Brain microvascular endothelial cell (primary cell): ENCODE measurements at regions not wholly inside any gene's neighbourhood (a gene's known extent, or its start where the extent isn't known, plus 50 kb on each side); places are given as distances from the start of the nearest gene placed in this dataset.

Experiments used
- DNase-seq: peaks from one replicate; pipeline ENCODE4 v3.0.0-alpha.2; 2020
- H3K27ac ChIP-seq: fragments of 250-450 bp; sonication (Bioruptor Pico); 2 replicates; pipeline ENCODE4 v1.5.1; 2020; ENCODE audit warnings: mild to moderate bottlenecking, moderate library complexity
- H3K27me3 ChIP-seq: fragments of 250-450 bp; sonication (Bioruptor Pico); replicated peaks from 2 replicates; pipeline ENCODE4 v1.5.1; 2020; ENCODE audit warnings: mild to moderate bottlenecking
- H3K36me3 ChIP-seq: fragments of 250-450 bp; sonication (Bioruptor Pico); replicated peaks from 2 replicates; pipeline ENCODE4 v1.5.1; 2020; ENCODE audit warnings: mild to moderate bottlenecking
- H3K4me3 ChIP-seq: 2 replicates; pipeline ENCODE4 v1.5.1; 2011; ENCODE audit warnings: low read depth, mild to moderate bottlenecking, control low read depth, low read length, moderate library complexity
- in situ Hi-C: cut with HindIII; loops from 2 replicates; pipeline ENCODE4 v1.10.0; 2017; ENCODE audit warnings: low sequenced_read_pairs, low pct_ligation_motif_present
- TF ChIP-seq, protein P1 (sequence below): IDR thresholded peaks from 2 replicates; pipeline ENCODE4 v1.5.1; 2011; ENCODE audit warnings: low read depth, mild to moderate bottlenecking, moderate library complexity, low read length, control low read depth, inconsistent platforms; ENCODE audit errors: missing control alignments

DNA sequence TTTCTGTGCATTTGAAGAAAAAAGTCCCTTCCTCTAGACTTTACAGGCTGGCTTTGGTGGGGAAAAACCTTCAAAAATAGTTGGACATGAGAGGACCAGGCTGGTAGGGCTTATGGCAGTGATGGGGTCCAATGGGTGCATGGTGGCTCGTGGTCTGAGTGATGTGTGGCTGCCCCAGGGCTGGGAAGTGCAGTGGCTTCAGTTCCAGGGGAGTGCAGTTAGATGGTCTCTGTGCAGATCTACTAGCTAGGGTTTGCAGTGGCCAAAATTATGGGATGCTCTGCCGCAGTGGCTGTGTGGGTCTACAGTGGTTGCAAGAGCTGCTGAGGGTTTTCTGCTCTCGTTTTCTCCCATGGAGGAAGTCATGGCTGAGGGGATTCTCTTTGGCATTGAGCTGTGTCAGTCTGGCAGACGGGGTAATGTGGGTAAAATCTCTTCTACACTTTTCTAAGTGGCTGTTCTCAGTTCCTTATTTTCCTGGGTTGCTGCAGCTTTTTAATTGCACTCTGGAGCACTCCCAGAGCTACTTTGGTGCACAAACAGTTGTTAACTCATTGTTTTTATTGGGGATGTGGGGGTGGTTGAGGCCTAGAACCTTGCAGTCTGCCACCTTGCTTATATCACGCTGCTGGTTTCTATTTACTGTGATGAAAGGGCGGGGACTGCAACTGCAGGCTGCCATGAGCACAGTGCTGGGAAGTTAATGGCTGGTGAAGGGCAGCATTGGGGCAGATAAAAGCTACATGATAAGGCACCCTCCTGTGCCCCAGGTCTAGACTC, 1324.6 kb downstream of the NSUN3 start:
- Histone ChIP-seq H3K27me3 (no peaks in the 10 kb centered on the region), H3K27ac (no peak overlapping the region), H3K4me3 (no peak overlapping the region), H3K36me3 (no peaks in the 10 kb centered on the region)
- in situ Hi-C loops = no loop called here
- TF ChIP-seq, protein P1, sequence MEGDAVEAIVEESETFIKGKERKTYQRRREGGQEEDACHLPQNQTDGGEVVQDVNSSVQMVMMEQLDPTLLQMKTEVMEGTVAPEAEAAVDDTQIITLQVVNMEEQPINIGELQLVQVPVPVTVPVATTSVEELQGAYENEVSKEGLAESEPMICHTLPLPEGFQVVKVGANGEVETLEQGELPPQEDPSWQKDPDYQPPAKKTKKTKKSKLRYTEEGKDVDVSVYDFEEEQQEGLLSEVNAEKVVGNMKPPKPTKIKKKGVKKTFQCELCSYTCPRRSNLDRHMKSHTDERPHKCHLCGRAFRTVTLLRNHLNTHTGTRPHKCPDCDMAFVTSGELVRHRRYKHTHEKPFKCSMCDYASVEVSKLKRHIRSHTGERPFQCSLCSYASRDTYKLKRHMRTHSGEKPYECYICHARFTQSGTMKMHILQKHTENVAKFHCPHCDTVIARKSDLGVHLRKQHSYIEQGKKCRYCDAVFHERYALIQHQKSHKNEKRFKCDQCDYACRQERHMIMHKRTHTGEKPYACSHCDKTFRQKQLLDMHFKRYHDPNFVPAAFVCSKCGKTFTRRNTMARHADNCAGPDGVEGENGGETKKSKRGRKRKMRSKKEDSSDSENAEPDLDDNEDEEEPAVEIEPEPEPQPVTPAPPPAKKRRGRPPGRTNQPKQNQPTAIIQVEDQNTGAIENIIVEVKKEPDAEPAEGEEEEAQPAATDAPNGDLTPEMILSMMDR = no peak
- DNase-seq = no peak

DNA sequence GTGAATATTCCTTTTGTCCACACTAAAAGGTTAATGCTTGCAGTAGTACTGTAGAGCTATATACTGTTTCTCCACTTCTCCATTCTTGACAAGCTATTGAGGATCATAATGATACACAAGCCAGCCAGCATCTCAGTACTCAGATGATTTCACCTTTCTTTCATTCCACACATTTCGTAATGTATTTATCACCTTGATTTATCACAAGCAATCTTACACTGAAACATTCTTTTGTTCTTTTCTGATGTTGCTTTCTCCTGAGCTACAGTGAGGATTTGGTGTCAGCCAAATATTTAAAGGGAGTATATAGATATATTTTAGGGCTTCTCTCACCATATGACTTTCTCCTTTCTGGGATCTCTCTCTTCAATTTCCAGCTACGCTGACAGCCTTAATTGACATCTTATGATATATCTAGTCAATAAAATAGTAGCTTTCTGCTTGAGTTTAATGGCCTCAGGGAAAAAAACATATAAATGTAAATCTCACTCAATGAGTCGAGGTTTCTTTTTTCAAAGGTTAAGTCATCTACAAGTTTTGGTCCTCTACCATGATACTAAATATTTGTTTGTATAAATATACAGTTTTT, 1327.0 kb downstream of the NSUN3 start:
- no peak overlapping the region for H3K4me3 ChIP-seq
- H3K27ac ChIP-seq = no peak overlapping the region
- in situ Hi-C loops = no loop called here
- no peaks in the 10 kb centered on the region for H3K36me3 ChIP-seq
- no peak for DNase-seq
- H3K27me3 ChIP-seq = no peaks in the 10 kb centered on the region
- TF ChIP-seq, protein P1 = no peak

DNA sequence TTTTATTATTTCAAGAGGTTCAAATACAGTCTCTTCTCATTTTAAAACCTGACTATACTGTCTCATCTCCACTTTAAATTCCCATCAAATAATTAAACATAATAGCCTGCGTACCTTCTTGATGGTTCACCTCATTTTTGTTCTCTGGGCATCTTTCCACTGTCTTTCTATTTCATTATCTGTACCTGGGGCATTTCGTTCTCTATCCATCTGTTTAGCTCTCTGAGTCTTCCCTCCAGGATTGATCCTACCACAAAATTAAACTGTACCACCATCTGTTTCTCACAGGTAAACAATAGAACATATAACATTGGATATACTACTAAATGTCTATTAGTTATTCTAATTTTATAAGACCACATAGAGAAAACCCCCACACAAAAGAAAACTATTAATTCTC, 1331.4 kb downstream of the NSUN3 start:
- TF ChIP-seq, protein P1 = no peak
- H3K27me3 ChIP-seq = no peaks in the 10 kb centered on the region
- in situ Hi-C loops = no loop called here
- no peak overlapping the region for H3K4me3 ChIP-seq
- H3K36me3 ChIP-seq = no peaks in the 10 kb centered on the region
- no peak overlapping the region for H3K27ac ChIP-seq
- DNase-seq = no peak

DNA sequence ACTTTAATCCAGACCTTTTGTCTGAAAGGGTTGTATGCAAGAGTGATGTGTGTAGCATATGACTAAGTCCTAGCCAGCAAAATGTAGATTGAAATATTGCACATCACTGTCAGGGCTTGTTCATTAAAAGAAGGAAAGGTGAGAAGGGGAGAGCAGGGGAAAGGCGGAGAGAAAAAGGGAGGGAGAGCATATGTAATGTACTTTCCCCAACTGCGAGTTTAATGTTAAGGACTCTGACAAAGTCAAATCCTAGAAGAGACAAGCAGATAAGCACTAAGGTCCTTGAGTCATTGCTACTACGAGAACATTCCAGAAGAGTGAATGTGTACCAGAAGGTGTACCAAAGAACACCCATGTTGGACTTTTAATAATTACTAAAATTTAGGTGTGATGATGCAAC, 1336.7 kb downstream of the NSUN3 start:
- Histone ChIP-seq H3K4me3 (no peak overlapping the region), H3K27ac (no peak overlapping the region), H3K27me3 (no peaks in the 10 kb centered on the region), H3K36me3 (no peaks in the 10 kb centered on the region)
- in situ Hi-C loops = no loop called here
- TF ChIP-seq, protein P1 = no peak
- no peak for DNase-seq

DNA sequence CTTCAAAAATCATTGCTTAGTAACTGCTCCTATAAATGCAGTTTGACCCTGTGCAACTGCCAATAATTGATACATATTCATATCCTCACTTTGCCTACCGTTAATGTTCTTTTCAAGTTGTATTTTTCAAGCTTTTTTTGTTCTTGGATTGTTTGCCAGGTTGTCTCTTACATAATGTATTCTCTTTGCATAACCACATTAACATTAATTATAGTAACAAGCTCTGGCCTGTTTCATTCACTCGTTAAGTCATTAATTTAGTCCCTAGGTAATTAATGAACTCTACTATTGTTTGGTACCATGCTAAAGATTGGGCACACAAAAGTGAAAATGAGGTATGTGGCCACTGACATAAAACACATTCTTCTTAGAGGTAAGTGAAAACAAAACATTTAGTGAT, 1338.8 kb downstream of the NSUN3 start:
- H3K27me3 ChIP-seq = no peaks in the 10 kb centered on the region
- no peaks in the 10 kb centered on the region for H3K36me3 ChIP-seq
- no peak overlapping the region for H3K27ac ChIP-seq
- DNase-seq = no peak
- no peak overlapping the region for H3K4me3 ChIP-seq
- in situ Hi-C loops = no loop called here
- TF ChIP-seq, protein P1 = no peak
